Daoy (cell line): ENCODE measurements at regions not wholly inside any gene's neighbourhood (a gene's known extent, or its start where the extent isn't known, plus 50 kb on each side); places are given as distances from the start of the nearest gene placed in this dataset.

Experiments
- DNase-seq: peaks from one replicate; pipeline ENCODE4 v3.0.0-alpha.2; 2015; ENCODE audit warnings: low read depth

- DNase-seq, result peak; percentile 43
Observed at GRCh38 chr5:13567819-13568218, 376.7 kb downstream of the DNAH5 start.

GRCh38 chr5:13566871-13567339 lies 377.6 kb downstream of the DNAH5 start:
- DNase-seq, result peak; percentile 19

- no peak for DNase-seq
Observed at GRCh38 chr5:13558408-13558807, 386.1 kb downstream of the DNAH5 start.

- peak; percentile 14 for DNase-seq
Observed at GRCh38 chr5:13553896-13554295, 390.6 kb downstream of the DNAH5 start.

- DNase-seq, result no peak
Observed at GRCh38 chr5:13552361-13552760, 392.1 kb downstream of the DNAH5 start.

- no peak for DNase-seq
Observed at GRCh38 chr5:13551645-13552044, 392.8 kb downstream of the DNAH5 start.

- no peak for DNase-seq
Observed at GRCh38 chr5:13540168-13540750, 404.2 kb downstream of the DNAH5 start.

GRCh38 chr5:13536933-13537332 lies 407.6 kb downstream of the DNAH5 start:
- no peak for DNase-seq

- no peak for DNase-seq
Observed at GRCh38 chr5:13533833-13534232, 410.7 kb downstream of the DNAH5 start.

GRCh38 chr5:13529300-13529699 lies 415.2 kb downstream of the DNAH5 start:
- DNase-seq, result no peak

- no peak for DNase-seq
Observed at GRCh38 chr5:13524936-13525335, 419.6 kb downstream of the DNAH5 start.

GRCh38 chr5:13519131-13519530 lies 425.4 kb downstream of the DNAH5 start:
- no peak for DNase-seq

- DNase-seq, result no peak
Observed at GRCh38 chr5:13516195-13516594, 428.3 kb downstream of the DNAH5 start.

- no peak for DNase-seq
Observed at GRCh38 chr5:13511442-13511841, 433.0 kb downstream of the DNAH5 start.

GRCh38 chr5:13510616-13511015 lies 433.9 kb downstream of the DNAH5 start:
- DNase-seq, result no peak

GRCh38 chr5:13508559-13508958 lies 435.9 kb downstream of the DNAH5 start:
- no peak for DNase-seq

- no peak for DNase-seq
Observed at GRCh38 chr5:13505326-13505725, 439.2 kb downstream of the DNAH5 start.

- DNase-seq, result no peak
Observed at GRCh38 chr5:13503017-13503416, 441.5 kb downstream of the DNAH5 start.

GRCh38 chr5:13501176-13501575 lies 443.3 kb downstream of the DNAH5 start:
- DNase-seq, result peak; percentile 34

- no peak for DNase-seq
Observed at GRCh38 chr5:13498279-13498678, 446.2 kb downstream of the DNAH5 start.

GRCh38 chr5:13488254-13488931 lies 456.1 kb downstream of the DNAH5 start:
- no peak for DNase-seq

GRCh38 chr5:13480834-13481233 lies 463.7 kb downstream of the DNAH5 start:
- no peak for DNase-seq

GRCh38 chr5:13478831-13479465 lies 465.5 kb downstream of the DNAH5 start:
- peak; percentile 49 for DNase-seq
